Upper lobe of right lung (tissue), 1 donor: ENCODE measurements at regions not wholly inside any gene's neighbourhood (a gene's known extent, or its start where the extent isn't known, plus 50 kb on each side); places are given as distances from the start of the nearest gene placed in this dataset.
A peak's percentile ranks its signal among the peaks of the same experiment; 100 is the strongest.
"Not testable (repeated sequence)": the region's sequence is repeated elsewhere in the genome, so short reads cannot be mapped to it uniquely, and the experiment has no call there.

Source experiments
- ATAC-seq: fragments of 200-7000 bp; cut with Tn5 transposase; one replicate; pipeline ENCODE4 v1.9.1; 2020; ENCODE audit warnings: mild to moderate bottlenecking, moderate library complexity
- DNase-seq: peaks from one replicate; pipeline ENCODE4 v3.0.0-alpha.2; 2020
- H3K27ac ChIP-seq: fragments of 200-600 bp; one replicate; pipeline ENCODE4 v1.8.0; 2022
- H3K27me3 ChIP-seq: fragments of 200-600 bp; one replicate; pipeline ENCODE4 v1.8.0; 2022; ENCODE audit warnings: mild to moderate bottlenecking
- H3K36me3 ChIP-seq: fragments of 200-600 bp; one replicate; pipeline ENCODE4 v1.8.0; 2022
- H3K4me1 ChIP-seq: fragments of 200-600 bp; one replicate; pipeline ENCODE4 v1.8.0; 2022
- H3K4me3 ChIP-seq: fragments of 200-600 bp; one replicate; pipeline ENCODE4 v1.8.0; 2022; ENCODE audit warnings: mild to moderate bottlenecking
- H3K9me3 ChIP-seq: fragments of 200-600 bp; one replicate; pipeline ENCODE4 v1.8.0; 2022
- CTCF ChIP-seq: fragments of 200-600 bp; IDR thresholded peaks from one replicate; pipeline ENCODE4 v1.8.0; 2022; ENCODE audit warnings: antibody characterized with exemption
- intact Hi-C: fragments of 100-400 bp; cut with DNase I; formaldehyde crosslinking; loops from one replicate; pipeline ENCODE4 v1.11.0; 2022
- donor health status: DM: no; HTN: yes; CAD: no; lungs with severe emphysema.

- Histone ChIP-seq H3K27me3 (no peaks in the 10 kb centered on the region), H3K4me1 (no peaks in the 10 kb centered on the region), H3K4me3 (peak overlapping the region; percentile 12), H3K9me3 (no peaks in the 10 kb centered on the region), H3K27ac (peak overlapping the region; percentile 58), H3K36me3 (no peaks in the 10 kb centered on the region)
- ATAC-seq (peak; percentile 96), DNase-seq (no peak)
- no peak for TF ChIP-seq CTCF
- intact Hi-C loops = no loop called here
These were observed 76.6 kb upstream of the HGF start for GRCh38 chr7:81846398-81846797.

GRCh38 chr7:81845744-81846241 lies 75.9 kb upstream of the HGF start:
- Histone ChIP-seq H3K9me3 (no peaks in the 10 kb centered on the region), H3K27ac (peak overlapping the region; percentile 58), H3K27me3 (no peaks in the 10 kb centered on the region), H3K36me3 (no peaks in the 10 kb centered on the region), H3K4me1 (no peaks in the 10 kb centered on the region), H3K4me3 (peak overlapping the region; percentile 12)
- peak; percentile 22 for ATAC-seq
- intact Hi-C loops = no loop called here
- no peak for TF ChIP-seq CTCF
- DNase-seq = no peak

- H3K4me3 ChIP-seq, H3K36me3 ChIP-seq, ATAC-seq, DNase-seq, H3K27ac ChIP-seq, intact Hi-C loops, H3K27me3 ChIP-seq, H3K4me1 ChIP-seq, H3K9me3 ChIP-seq: not testable (repeated sequence)
These were observed 73.8 kb upstream of the HGF start for GRCh38 chr7:81843657-81844056.

- no peak overlapping the region for H3K27ac ChIP-seq
- DNase-seq (no peak), ATAC-seq (no peak)
- no peaks in the 10 kb centered on the region for H3K27me3 ChIP-seq
- no peaks in the 10 kb centered on the region for H3K4me1 ChIP-seq
- H3K36me3 ChIP-seq = no peaks in the 10 kb centered on the region
- no peak for TF ChIP-seq CTCF
- H3K9me3 ChIP-seq = no peaks in the 10 kb centered on the region
- intact Hi-C loops = no loop called here
- H3K4me3 ChIP-seq = no peak overlapping the region
These were observed 72.5 kb upstream of the HGF start for GRCh38 chr7:81842361-81842760.

GRCh38 chr7:81839708-81840369 lies 70.0 kb upstream of the HGF start:
- TF ChIP-seq CTCF = no peak
- H3K27ac ChIP-seq = no peak overlapping the region
- no peaks in the 10 kb centered on the region for H3K4me1 ChIP-seq
- no peak for ATAC-seq
- intact Hi-C loops = no loop called here
- no peak for DNase-seq
- H3K36me3 ChIP-seq = no peaks in the 10 kb centered on the region
- no peaks in the 10 kb centered on the region for H3K27me3 ChIP-seq
- no peaks in the 10 kb centered on the region for H3K9me3 ChIP-seq
- H3K4me3 ChIP-seq = no peak overlapping the region

GRCh38 chr7:81833401-81833800 lies 63.6 kb upstream of the HGF start:
- Histone ChIP-seq H3K4me3 (no peak overlapping the region), H3K27me3 (no peaks in the 10 kb centered on the region), H3K9me3 (no peaks in the 10 kb centered on the region), H3K4me1 (no peaks in the 10 kb centered on the region), H3K36me3 (no peaks in the 10 kb centered on the region), H3K27ac (no peak overlapping the region)
- no peak for TF ChIP-seq CTCF
- DNase-seq (no peak), ATAC-seq (no peak)
- intact Hi-C loops = no loop called here
